Neural cell (in vitro differentiated cells): ENCODE measurements at regions not wholly inside any gene's neighbourhood (a gene's known extent, or its start where the extent isn't known, plus 50 kb on each side); places are given as distances from the start of the nearest gene placed in this dataset.

Source experiments
- H2AFZ ChIP-seq: fragments of 200-600, 300-800 bp; sonication (generic), shearing (Covaris generic); 2 replicates; pipeline ENCODE4 v1.6.0; 2014; ENCODE audit warnings: low read depth, mild to moderate bottlenecking, antibody characterized with exemption, low read length, moderate library complexity
- H3F3A ChIP-seq: fragments of 200-600 bp; shearing (Covaris generic); 2 replicates; pipeline ENCODE4 v1.6.1; 2016; ENCODE audit warnings: mild to moderate bottlenecking, moderate library complexity, mixed read lengths, antibody characterized with exemption, low read length; ENCODE audit not compliant: insufficient read depth, poor library complexity, severe bottlenecking
- H3K27ac ChIP-seq: fragments of 200-600, 300-800 bp; sonication (generic), shearing (Covaris generic); 2 replicates; pipeline ENCODE4 v1.5.1; 2014; ENCODE audit warnings: mild to moderate bottlenecking, low read length, moderate library complexity
- H3K27me3 ChIP-seq: fragments of 300-800, 200-600 bp; sonication (generic), shearing (Covaris generic); 2 replicates; pipeline ENCODE4 v1.6.0; 2014; ENCODE audit warnings: mild to moderate bottlenecking, low read depth, low read length, moderate library complexity; ENCODE audit not compliant: insufficient read depth
- H3K36me3 ChIP-seq: fragments of 300-800, 200-600 bp; sonication (generic), shearing (Covaris generic); 2 replicates; pipeline ENCODE4 v1.5.1; 2014; ENCODE audit warnings: mild to moderate bottlenecking, antibody characterized with exemption, low read length, moderate library complexity; ENCODE audit not compliant: insufficient read depth
- H3K4me2 ChIP-seq: fragments of 300-800, 200-600 bp; sonication (generic), shearing (Covaris generic); 2 replicates; pipeline ENCODE4 v1.6.0; 2014; ENCODE audit warnings: mild to moderate bottlenecking, low read length
- H3K4me3 ChIP-seq: fragments of 300-800, 200-600 bp; sonication (generic), shearing (Covaris generic); 2 replicates; pipeline ENCODE4 v1.5.1; 2014; ENCODE audit warnings: mild to moderate bottlenecking, low read length, moderate library complexity
- H3K79me2 ChIP-seq: fragments of 200-600 bp; shearing (Covaris generic); replicated peaks from 2 replicates; pipeline ENCODE4 v1.6.0; 2014; ENCODE audit warnings: mild to moderate bottlenecking, low read length, moderate library complexity; ENCODE audit not compliant: insufficient read depth
- H3K9ac ChIP-seq: fragments of 300-800, 200-600 bp; sonication (generic), shearing (Covaris generic); 2 replicates; pipeline ENCODE4 v1.6.1; 2016; ENCODE audit warnings: mild to moderate bottlenecking, low read length, mixed read lengths
- H3K9me2 ChIP-seq: fragments of 200-600 bp; shearing (Covaris generic); 2 replicates; pipeline ENCODE4 v1.6.1; 2016; ENCODE audit warnings: mild to moderate bottlenecking, low read length, mixed read lengths; ENCODE audit not compliant: insufficient read depth
- H3K9me3 ChIP-seq: fragments of 200-600, 300-800 bp; sonication (generic), shearing (Covaris generic); 2 replicates; pipeline ENCODE4 v1.6.1; 2016; ENCODE audit warnings: mild to moderate bottlenecking, mixed run types, low read length, moderate library complexity, mixed read lengths
- H4K20me1 ChIP-seq: fragments of 200-600 bp; shearing (Covaris generic); 2 replicates; pipeline ENCODE4 v1.6.1; 2016; ENCODE audit warnings: mild to moderate bottlenecking, mixed run types; ENCODE audit not compliant: insufficient read depth
- EP300 ChIP-seq: fragments of 450-650 bp; conservative IDR thresholded peaks from 2 replicates; pipeline ENCODE4 v1.6.1; 2014; ENCODE audit warnings: antibody characterized with exemption, mild to moderate bottlenecking, moderate library complexity; ENCODE audit not compliant: poor library complexity, severe bottlenecking
- EZH2 ChIP-seq: fragments of 200-600, 300-800 bp; shearing (Covaris generic), sonication (generic); IDR thresholded peaks from 2 replicates; pipeline ENCODE4 v1.6.1; 2014; ENCODE audit warnings: antibody characterized with exemption, low read length, borderline replicate concordance, mild to moderate bottlenecking; ENCODE audit not compliant: insufficient read depth, poor library complexity, severe bottlenecking
- MXI1 ChIP-seq: fragments of 450-650 bp; conservative IDR thresholded peaks from 2 replicates; pipeline ENCODE4 v1.6.1; 2014; ENCODE audit warnings: antibody characterized with exemption, mild to moderate bottlenecking; ENCODE audit not compliant: poor library complexity, severe bottlenecking
- POLR2AphosphoS5 ChIP-seq: IDR thresholded peaks from 2 replicates; pipeline ENCODE4 v1.6.1; 2012
- RAD21 ChIP-seq: fragments of 450-650 bp; conservative IDR thresholded peaks from 2 replicates; pipeline ENCODE4 v1.6.1; 2014; ENCODE audit warnings: antibody characterized with exemption, mild to moderate bottlenecking, moderate library complexity
- SMC3 ChIP-seq: fragments of 450-650 bp; conservative IDR thresholded peaks from 2 replicates; pipeline ENCODE4 v1.6.1; 2014; ENCODE audit warnings: antibody characterized with exemption, mild to moderate bottlenecking, moderate library complexity; ENCODE audit not compliant: poor library complexity
- TAF1 ChIP-seq: IDR thresholded peaks from 2 replicates; pipeline ENCODE4 v1.6.1; 2012; ENCODE audit warnings: low read depth
- TF ChIP-seq, protein P1 (sequence below): IDR thresholded peaks from 2 replicates; pipeline ENCODE4 v1.6.1; 2012; ENCODE audit warnings: borderline replicate concordance
- TF ChIP-seq, protein P2 (sequence below): fragments of 450-650 bp; IDR thresholded peaks from 2 replicates; pipeline ENCODE4 v1.5.1; 2014; ENCODE audit warnings: antibody characterized with exemption, mild to moderate bottlenecking, moderate library complexity; ENCODE audit not compliant: poor library complexity, severe bottlenecking

DNA sequence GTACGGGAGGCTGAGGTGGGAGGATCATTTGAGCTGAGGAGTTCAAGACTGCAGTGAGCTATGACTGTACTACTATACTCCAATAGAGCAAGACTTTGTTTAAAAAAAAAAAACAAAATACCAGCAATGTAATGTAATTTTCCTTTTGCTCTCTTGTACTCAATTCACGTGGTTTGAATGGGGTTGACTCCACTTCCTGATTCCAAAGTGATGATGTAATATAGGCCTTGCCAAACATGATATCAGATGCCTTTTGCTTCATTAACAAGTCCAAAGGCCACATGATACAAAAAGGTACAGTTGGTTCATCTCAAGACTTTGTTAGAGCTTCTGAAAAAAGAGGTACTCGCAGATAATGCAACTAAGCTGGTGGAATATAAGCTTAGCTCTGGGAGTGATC lies 321.8 kb downstream of the ZEB2 start:
- no peak overlapping the region for H3K4me2 ChIP-seq
- no peaks in the 10 kb centered on the region for H4K20me1 ChIP-seq
- H3F3A ChIP-seq = no peaks in the 10 kb centered on the region
- no peaks in the 10 kb centered on the region for H3K79me2 ChIP-seq
- TF ChIP-seq EZH2 (no peak), EP300 (no peak), TAF1 (no peak), MXI1 (no peak), POLR2AphosphoS5 (no peak), RAD21 (no peak), SMC3 (no peak)
- TF ChIP-seq, protein P1, sequence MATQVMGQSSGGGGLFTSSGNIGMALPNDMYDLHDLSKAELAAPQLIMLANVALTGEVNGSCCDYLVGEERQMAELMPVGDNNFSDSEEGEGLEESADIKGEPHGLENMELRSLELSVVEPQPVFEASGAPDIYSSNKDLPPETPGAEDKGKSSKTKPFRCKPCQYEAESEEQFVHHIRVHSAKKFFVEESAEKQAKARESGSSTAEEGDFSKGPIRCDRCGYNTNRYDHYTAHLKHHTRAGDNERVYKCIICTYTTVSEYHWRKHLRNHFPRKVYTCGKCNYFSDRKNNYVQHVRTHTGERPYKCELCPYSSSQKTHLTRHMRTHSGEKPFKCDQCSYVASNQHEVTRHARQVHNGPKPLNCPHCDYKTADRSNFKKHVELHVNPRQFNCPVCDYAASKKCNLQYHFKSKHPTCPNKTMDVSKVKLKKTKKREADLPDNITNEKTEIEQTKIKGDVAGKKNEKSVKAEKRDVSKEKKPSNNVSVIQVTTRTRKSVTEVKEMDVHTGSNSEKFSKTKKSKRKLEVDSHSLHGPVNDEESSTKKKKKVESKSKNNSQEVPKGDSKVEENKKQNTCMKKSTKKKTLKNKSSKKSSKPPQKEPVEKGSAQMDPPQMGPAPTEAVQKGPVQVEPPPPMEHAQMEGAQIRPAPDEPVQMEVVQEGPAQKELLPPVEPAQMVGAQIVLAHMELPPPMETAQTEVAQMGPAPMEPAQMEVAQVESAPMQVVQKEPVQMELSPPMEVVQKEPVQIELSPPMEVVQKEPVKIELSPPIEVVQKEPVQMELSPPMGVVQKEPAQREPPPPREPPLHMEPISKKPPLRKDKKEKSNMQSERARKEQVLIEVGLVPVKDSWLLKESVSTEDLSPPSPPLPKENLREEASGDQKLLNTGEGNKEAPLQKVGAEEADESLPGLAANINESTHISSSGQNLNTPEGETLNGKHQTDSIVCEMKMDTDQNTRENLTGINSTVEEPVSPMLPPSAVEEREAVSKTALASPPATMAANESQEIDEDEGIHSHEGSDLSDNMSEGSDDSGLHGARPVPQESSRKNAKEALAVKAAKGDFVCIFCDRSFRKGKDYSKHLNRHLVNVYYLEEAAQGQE = no peak
- TF ChIP-seq, protein P2, sequence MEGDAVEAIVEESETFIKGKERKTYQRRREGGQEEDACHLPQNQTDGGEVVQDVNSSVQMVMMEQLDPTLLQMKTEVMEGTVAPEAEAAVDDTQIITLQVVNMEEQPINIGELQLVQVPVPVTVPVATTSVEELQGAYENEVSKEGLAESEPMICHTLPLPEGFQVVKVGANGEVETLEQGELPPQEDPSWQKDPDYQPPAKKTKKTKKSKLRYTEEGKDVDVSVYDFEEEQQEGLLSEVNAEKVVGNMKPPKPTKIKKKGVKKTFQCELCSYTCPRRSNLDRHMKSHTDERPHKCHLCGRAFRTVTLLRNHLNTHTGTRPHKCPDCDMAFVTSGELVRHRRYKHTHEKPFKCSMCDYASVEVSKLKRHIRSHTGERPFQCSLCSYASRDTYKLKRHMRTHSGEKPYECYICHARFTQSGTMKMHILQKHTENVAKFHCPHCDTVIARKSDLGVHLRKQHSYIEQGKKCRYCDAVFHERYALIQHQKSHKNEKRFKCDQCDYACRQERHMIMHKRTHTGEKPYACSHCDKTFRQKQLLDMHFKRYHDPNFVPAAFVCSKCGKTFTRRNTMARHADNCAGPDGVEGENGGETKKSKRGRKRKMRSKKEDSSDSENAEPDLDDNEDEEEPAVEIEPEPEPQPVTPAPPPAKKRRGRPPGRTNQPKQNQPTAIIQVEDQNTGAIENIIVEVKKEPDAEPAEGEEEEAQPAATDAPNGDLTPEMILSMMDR = no peak
- H2AFZ ChIP-seq = no peak overlapping the region
- H3K9me3 ChIP-seq = no peaks in the 10 kb centered on the region
- H3K36me3 ChIP-seq = peaks cover 4% of the 10 kb centered on the region
- no peaks in the 10 kb centered on the region for H3K9me2 ChIP-seq
- no peak overlapping the region for H3K27ac ChIP-seq
- H3K27me3 ChIP-seq = no peaks in the 10 kb centered on the region
- no peak overlapping the region for H3K4me3 ChIP-seq
- H3K9ac ChIP-seq = no peak overlapping the region

DNA sequence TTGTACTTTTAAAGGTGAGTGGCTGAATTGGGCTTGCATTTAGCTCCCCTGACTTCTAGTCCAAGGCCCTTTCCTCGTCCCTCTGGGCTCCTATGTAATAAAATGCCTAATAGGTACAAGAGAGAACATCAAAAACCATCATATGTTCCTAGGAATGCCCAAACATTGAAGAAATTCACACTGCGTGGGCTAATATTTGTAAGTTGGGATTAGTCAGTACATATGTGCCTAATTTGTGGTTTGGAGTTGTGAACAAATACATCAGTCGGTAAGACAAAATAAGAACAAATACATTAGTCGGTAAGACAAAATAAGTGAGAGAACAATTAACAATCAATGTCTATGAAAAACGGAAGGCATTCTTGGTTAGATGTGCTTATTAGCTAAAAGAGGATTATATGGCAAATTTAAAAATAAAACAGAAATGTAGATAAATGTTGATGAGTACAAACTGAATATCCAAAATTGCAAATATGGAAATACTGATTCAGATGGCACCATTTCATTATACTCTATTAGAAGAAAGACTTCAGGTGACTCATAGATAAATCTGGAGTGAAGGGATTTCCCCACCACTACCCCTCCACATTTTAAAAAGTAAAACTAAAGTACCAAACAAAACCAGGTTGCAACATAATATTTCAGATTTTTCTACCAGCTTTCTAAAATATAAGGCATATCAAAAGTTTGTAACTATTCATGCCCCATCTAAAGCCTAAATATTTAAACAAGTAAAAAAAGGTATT lies 325.4 kb downstream of the ZEB2 start:
- no peak overlapping the region for H3K9ac ChIP-seq
- H2AFZ ChIP-seq = no peak overlapping the region
- TF ChIP-seq MXI1 = no peak
- no peak for TF ChIP-seq TAF1
- no peak for TF ChIP-seq EZH2
- no peak for TF ChIP-seq EP300
- TF ChIP-seq RAD21 = no peak
- no peak for TF ChIP-seq POLR2AphosphoS5
- TF ChIP-seq, protein P2 = no peak
- H3K4me2 ChIP-seq = no peak overlapping the region
- no peaks in the 10 kb centered on the region for H3K9me3 ChIP-seq
- H3K36me3 ChIP-seq = peaks cover 4% of the 10 kb centered on the region
- H3K27me3 ChIP-seq = no peaks in the 10 kb centered on the region
- no peaks in the 10 kb centered on the region for H3K79me2 ChIP-seq
- no peaks in the 10 kb centered on the region for H4K20me1 ChIP-seq
- H3F3A ChIP-seq = no peaks in the 10 kb centered on the region
- no peak overlapping the region for H3K27ac ChIP-seq
- no peaks in the 10 kb centered on the region for H3K9me2 ChIP-seq
- H3K4me3 ChIP-seq = no peak overlapping the region
